DND-41 (cell line): ENCODE measurements at regions not wholly inside any gene's neighbourhood (a gene's known extent, or its start where the extent isn't known, plus 50 kb on each side); places are given as distances from the start of the nearest gene placed in this dataset.

ENCODE experiments used
- ATAC-seq: fragments of 200-7000 bp; cut with Tn5 transposase; 3 replicates; pipeline ENCODE4 v1.9.1; 2021; ENCODE audit warnings: low read depth; ENCODE audit not compliant: insufficient read depth
- DNase-seq: peaks from one replicate; pipeline ENCODE4 v3.0.0-alpha.2; 2020
- H2AFZ ChIP-seq: 2 replicates; pipeline ENCODE4 v1.6.0; 2012; ENCODE audit warnings: low read depth, low read length
- H3K27ac ChIP-seq: 2 replicates; pipeline ENCODE4 v1.5.1; 2012; ENCODE audit warnings: low read length, inconsistent platforms
- H3K27me3 ChIP-seq: fragments of 200-600 bp; sonication (generic); 2 replicates; pipeline ENCODE4 v1.6.0; 2012; ENCODE audit warnings: low read length, mild to moderate bottlenecking, inconsistent platforms; ENCODE audit not compliant: insufficient read depth, poor library complexity
- H3K36me3 ChIP-seq: 2 replicates; pipeline ENCODE4 v1.5.1; 2012; ENCODE audit warnings: low read length, inconsistent platforms; ENCODE audit not compliant: insufficient read depth
- H3K4me1 ChIP-seq: 2 replicates; pipeline ENCODE4 v1.5.1; 2012; ENCODE audit warnings: mild to moderate bottlenecking, low read length; ENCODE audit not compliant: insufficient read depth
- H3K4me2 ChIP-seq: 2 replicates; pipeline ENCODE4 v1.6.0; 2012; ENCODE audit warnings: mild to moderate bottlenecking, moderate library complexity, low read length, inconsistent platforms; ENCODE audit not compliant: insufficient read depth
- H3K4me3 ChIP-seq, 2 experiments: fragments of 200-600 bp in 1 of 2; shearing (Covaris generic) in 1 of 2; 2 replicates each; pipeline ENCODE4 v1.5.1; 2012 to 2016; ENCODE audit warnings: inconsistent platforms in 2 of 2, low read length in 2 of 2, mild to moderate bottlenecking in 2 of 2, low read depth in 1 of 2, moderate library complexity in 1 of 2
- H3K79me2 ChIP-seq: 2 replicates; pipeline ENCODE4 v1.6.0; 2012; ENCODE audit warnings: low read length, inconsistent platforms; ENCODE audit not compliant: insufficient read depth
- H3K9ac ChIP-seq: 2 replicates; pipeline ENCODE4 v1.6.0; 2012; ENCODE audit warnings: low read depth, mild to moderate bottlenecking, inconsistent platforms, low read length, moderate library complexity
- H3K9me3 ChIP-seq: 2 replicates; pipeline ENCODE4 v1.5.1; 2012; ENCODE audit warnings: low read length, moderate library complexity, mild to moderate bottlenecking, inconsistent platforms; ENCODE audit not compliant: insufficient read depth, severe bottlenecking
- H4K20me1 ChIP-seq: 2 replicates; pipeline ENCODE4 v1.6.0; 2012; ENCODE audit warnings: low read length; ENCODE audit not compliant: insufficient read depth
- CTCF ChIP-seq: IDR thresholded peaks from 2 replicates; pipeline ENCODE4 v1.5.1; 2012; ENCODE audit warnings: borderline replicate concordance, low read length, moderate library complexity, mild to moderate bottlenecking; ENCODE audit not compliant: poor library complexity, severe bottlenecking; ENCODE audit errors: extremely low read depth
- EZH2 ChIP-seq: IDR thresholded peaks from 3 replicates; pipeline ENCODE4 v1.6.1; 2012; ENCODE audit warnings: borderline replicate concordance, low read depth, mild to moderate bottlenecking, moderate library complexity, low read length, inconsistent platforms; ENCODE audit not compliant: severe bottlenecking

DNA sequence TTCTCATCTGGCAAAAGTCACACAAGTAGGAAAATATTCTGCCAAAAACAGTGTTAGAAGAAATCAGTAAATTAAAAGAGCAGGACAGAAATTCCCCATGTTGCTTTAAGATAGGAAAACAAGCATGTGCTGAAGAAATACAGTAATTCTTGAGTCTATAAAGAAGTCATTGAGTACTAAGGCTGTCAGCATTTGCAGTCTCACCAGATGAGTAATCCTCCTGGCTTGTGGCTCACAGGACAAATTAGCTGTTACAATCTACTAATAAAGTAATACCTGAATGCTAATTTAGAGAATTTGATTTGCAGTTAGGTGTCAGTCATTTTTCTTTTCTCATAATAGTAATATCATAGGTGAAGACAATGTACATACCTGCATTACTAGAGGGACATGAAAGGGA lies 1158.9 kb upstream of the CELF2 start:
- no peak for TF ChIP-seq CTCF
- no peak for TF ChIP-seq EZH2
- Histone ChIP-seq H3K27me3 (no peaks in the 10 kb centered on the region), H3K79me2 (no peaks in the 10 kb centered on the region), H3K9me3 (no peaks in the 10 kb centered on the region), H3K36me3 (no peaks in the 10 kb centered on the region), H3K4me2 (no peak overlapping the region), H3K9ac (no peak overlapping the region), H3K4me1 (no peaks in the 10 kb centered on the region), H2AFZ (no peak overlapping the region), H3K4me3 (no peak overlapping the region), H4K20me1 (no peaks in the 10 kb centered on the region), H3K27ac (no peak overlapping the region)
- ATAC-seq (no peak), DNase-seq (no peak)

DNA sequence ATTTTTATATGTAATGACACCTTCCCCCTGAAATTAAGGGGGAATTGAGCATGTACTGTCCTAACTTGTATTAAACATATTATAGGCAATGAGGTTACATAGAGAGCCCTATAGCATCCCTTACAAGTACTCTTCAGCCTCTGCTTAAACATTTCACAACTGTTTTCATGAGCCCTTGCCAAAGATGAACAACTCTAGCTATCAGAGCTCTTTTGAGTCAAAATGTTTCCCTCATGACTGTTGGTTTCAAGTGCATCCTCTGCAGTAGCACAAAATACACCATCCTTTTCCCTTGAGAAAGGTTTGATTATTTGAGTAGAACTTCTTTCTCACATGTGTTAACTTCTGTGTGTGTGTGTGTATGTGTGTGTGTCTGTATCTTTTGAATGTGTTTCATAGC lies 1157.6 kb upstream of the CELF2 start:
- H3K27me3 ChIP-seq, result no peaks in the 10 kb centered on the region
- TF ChIP-seq CTCF (no peak), EZH2 (no peak)
- H3K36me3 ChIP-seq, result no peaks in the 10 kb centered on the region
- H3K79me2 ChIP-seq, result no peaks in the 10 kb centered on the region
- no peaks in the 10 kb centered on the region for H3K4me1 ChIP-seq
- no peak overlapping the region for H3K4me3 ChIP-seq
- ATAC-seq (no peak), DNase-seq (no peak)
- no peaks in the 10 kb centered on the region for H4K20me1 ChIP-seq
- no peak overlapping the region for H3K9ac ChIP-seq
- H3K4me2 ChIP-seq, result no peak overlapping the region
- no peak overlapping the region for H3K27ac ChIP-seq
- no peaks in the 10 kb centered on the region for H3K9me3 ChIP-seq
- no peak overlapping the region for H2AFZ ChIP-seq

DNA sequence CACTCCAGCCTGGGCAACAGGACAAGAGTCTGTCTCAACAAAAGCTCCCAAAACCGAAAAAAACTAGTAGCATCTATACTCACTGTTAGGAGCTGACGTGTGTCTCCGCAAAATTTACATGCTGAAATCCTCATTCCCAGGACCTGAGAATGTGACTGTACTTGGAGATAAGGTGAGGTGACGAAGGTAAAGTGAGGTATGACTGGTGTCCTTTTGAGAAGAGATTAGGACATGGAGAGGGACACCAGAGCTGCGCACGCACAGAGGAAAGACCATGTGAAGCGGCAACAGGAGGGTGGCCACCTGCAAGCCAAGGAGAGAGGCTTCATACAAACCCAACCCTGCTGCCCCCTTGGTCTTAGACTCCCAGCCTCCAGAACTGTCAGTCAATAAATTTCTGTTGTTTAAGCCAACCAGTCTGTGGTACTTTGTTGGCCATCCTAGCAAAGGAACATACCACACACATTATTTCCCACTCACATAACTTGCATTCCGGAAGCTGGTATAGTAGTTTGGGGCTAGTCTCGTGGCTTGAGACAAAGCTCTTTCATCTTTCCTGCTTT lies 1154.0 kb upstream of the CELF2 start:
- no peaks in the 10 kb centered on the region for H3K36me3 ChIP-seq
- no peaks in the 10 kb centered on the region for H4K20me1 ChIP-seq
- no peaks in the 10 kb centered on the region for H3K79me2 ChIP-seq
- H3K9me3 ChIP-seq, result no peaks in the 10 kb centered on the region
- TF ChIP-seq EZH2 (no peak), CTCF (no peak)
- ATAC-seq (no peak), DNase-seq (no peak)
- H2AFZ ChIP-seq, result no peak overlapping the region
- H3K9ac ChIP-seq, result no peak overlapping the region
- H3K27me3 ChIP-seq, result no peaks in the 10 kb centered on the region
- no peak overlapping the region for H3K4me3 ChIP-seq
- H3K27ac ChIP-seq, result no peak overlapping the region
- no peak overlapping the region for H3K4me2 ChIP-seq
- H3K4me1 ChIP-seq, result no peaks in the 10 kb centered on the region

- Histone ChIP-seq H3K27me3 (no peaks in the 10 kb centered on the region), H3K4me3 (no peak overlapping the region)
- no peak for TF ChIP-seq EZH2
- TF ChIP-seq CTCF, result no peak
Observed at GRCh38 chr10:9868499-9868898, 1149.2 kb upstream of the CELF2 start.

More at GRCh38 chr10:9868499-9868898, 1149.2 kb upstream of the CELF2 start:
- Histone ChIP-seq H4K20me1 (no peaks in the 10 kb centered on the region), H3K4me2 (no peak overlapping the region), H3K79me2 (no peaks in the 10 kb centered on the region), H2AFZ (no peak overlapping the region), H3K9ac (no peak overlapping the region), H3K36me3 (no peaks in the 10 kb centered on the region), H3K27ac (no peak overlapping the region), H3K9me3 (no peaks in the 10 kb centered on the region), H3K4me1 (no peaks in the 10 kb centered on the region)
- DNase-seq (no peak), ATAC-seq (no peak)
